Liver (tissue), 8 donors: ENCODE measurements at regions not wholly inside any gene's neighbourhood (a gene's known extent, or its start where the extent isn't known, plus 50 kb on each side); places are given as distances from the start of the nearest gene placed in this dataset.

Source experiments
- DNase-seq: peaks from one replicate; pipeline ENCODE4 v3.0.0-alpha.2; 2017; ENCODE audit warnings: low spot score
- H3K27ac ChIP-seq, 2 donors: one replicate each; pipeline ENCODE4 v1.7.0; 2013; ENCODE audit warnings: inconsistent platforms in 2 of 2, low read length in 2 of 2, control low read depth in 1 of 2, low read depth in 1 of 2, mild to moderate bottlenecking in 1 of 2
- H3K27me3 ChIP-seq, 4 donors: one replicate each; pipeline versions ENCODE4 v1.6.1 to v1.7.0; 2013; ENCODE audit warnings: low read length in 3 of 4, inconsistent platforms in 1 of 4, mild to moderate bottlenecking in 1 of 4, moderate library complexity in 1 of 4; ENCODE audit not compliant: control insufficient read depth in 4 of 4, insufficient read depth in 4 of 4
- H3K36me3 ChIP-seq, 4 donors: one replicate each; pipeline versions ENCODE4 v1.6.1 to v1.7.0; 2013; ENCODE audit warnings: low read length in 3 of 4, mild to moderate bottlenecking in 3 of 4, low read depth in 1 of 4, moderate library complexity in 1 of 4; ENCODE audit not compliant: control insufficient read depth in 4 of 4, insufficient read depth in 3 of 4
- H3K4me1 ChIP-seq, 4 donors: one replicate each; pipeline versions ENCODE4 v1.6.1 to v1.7.0; 2013; ENCODE audit warnings: low read length in 3 of 4, mild to moderate bottlenecking in 3 of 4, moderate library complexity in 1 of 4; ENCODE audit not compliant: control insufficient read depth in 4 of 4, insufficient read depth in 4 of 4
- H3K4me3 ChIP-seq, 3 donors: one replicate each; pipeline versions ENCODE4 v1.6.1 to v1.7.0; 2013; ENCODE audit warnings: low read length in 3 of 3, control low read depth in 1 of 3, low read depth in 1 of 3, mild to moderate bottlenecking in 1 of 3
- H3K9ac ChIP-seq, 2 donors: one replicate each; pipeline ENCODE4 v1.7.0; 2013; ENCODE audit warnings: low read length in 2 of 2, mild to moderate bottlenecking in 2 of 2, moderate library complexity in 2 of 2, control low read depth in 1 of 2, low read depth in 1 of 2
- H3K9me3 ChIP-seq, 4 donors: one replicate each; pipeline versions ENCODE4 v1.6.1 to v1.7.0; 2013; ENCODE audit warnings: low read length in 3 of 4; ENCODE audit not compliant: control insufficient read depth in 4 of 4
- ATF3 ChIP-seq: IDR thresholded peaks from 2 replicates; pipeline ENCODE4 v1.6.1; 2016; ENCODE audit warnings: antibody characterized with exemption
- CTCF ChIP-seq: fragments of 150-350 bp; IDR thresholded peaks from 2 replicates; pipeline ENCODE4 v1.5.1; 2017; ENCODE audit warnings: improper control_type of control experiment, low read depth, low read length; ENCODE audit not compliant: missing input control
- FOXA1 ChIP-seq: IDR thresholded peaks from 2 replicates; pipeline ENCODE4 v1.6.1; 2016; ENCODE audit warnings: antibody characterized with exemption
- FOXA2 ChIP-seq: IDR thresholded peaks from 2 replicates; pipeline ENCODE4 v1.6.1; 2016; ENCODE audit warnings: antibody characterized with exemption
- GABPA ChIP-seq, 2 donors: IDR thresholded peaks in 1 of 2; conservative IDR thresholded peaks in 1 of 2; 2 replicates each; pipeline ENCODE4 v1.6.1; 2016; ENCODE audit warnings: antibody characterized with exemption in 2 of 2, mild to moderate bottlenecking in 1 of 2, moderate library complexity in 1 of 2
- HNF4A ChIP-seq, 2 donors: conservative IDR thresholded peaks; 2 replicates each; pipeline ENCODE4 v1.6.1; 2016; ENCODE audit warnings: antibody characterized with exemption in 2 of 2, mild to moderate bottlenecking in 2 of 2
- HNF4G ChIP-seq: IDR thresholded peaks from 2 replicates; pipeline ENCODE4 v1.6.1; 2016; ENCODE audit warnings: antibody characterized with exemption
- JUND ChIP-seq, 2 donors: IDR thresholded peaks; 2 replicates each; pipeline ENCODE4 v1.6.1; 2016; ENCODE audit warnings: antibody characterized with exemption in 2 of 2
- MAX ChIP-seq: IDR thresholded peaks from 2 replicates; pipeline ENCODE4 v1.6.1; 2016; ENCODE audit warnings: antibody characterized with exemption
- NR2F2 ChIP-seq: IDR thresholded peaks from 2 replicates; pipeline ENCODE4 v1.6.1; 2016; ENCODE audit warnings: antibody characterized with exemption
- RAD21 ChIP-seq, 2 donors: IDR thresholded peaks; 2 replicates each; pipeline ENCODE4 v1.6.1; 2016; ENCODE audit warnings: antibody characterized with exemption in 2 of 2, mild to moderate bottlenecking in 2 of 2
- RXRA ChIP-seq, 2 donors: IDR thresholded peaks; 2 replicates each; pipeline ENCODE4 v1.6.1; 2017 to 2018; ENCODE audit warnings: antibody characterized with exemption in 2 of 2, mild to moderate bottlenecking in 1 of 2
- SP1 ChIP-seq: IDR thresholded peaks from 2 replicates; pipeline ENCODE4 v1.6.1; 2018; ENCODE audit warnings: antibody characterized with exemption, mild to moderate bottlenecking
- TAF1 ChIP-seq: conservative IDR thresholded peaks from 2 replicates; pipeline ENCODE4 v1.6.1; 2016; ENCODE audit warnings: antibody characterized with exemption, mild to moderate bottlenecking
- YY1 ChIP-seq: IDR thresholded peaks from 2 replicates; pipeline ENCODE4 v1.6.1; 2016; ENCODE audit warnings: antibody characterized with exemption, mild to moderate bottlenecking
- WGBS: extraction: QIAGEN DNeasy Blood & Tissue Kit; methylation state at CpG from one replicate; pipeline ENCODE4 v1.1.7; 2013; 5-methylcytosine and 5-hydroxymethylcytosine counted together
- TF ChIP-seq, protein P1 (sequence below): IDR thresholded peaks from 2 replicates; pipeline ENCODE4 v1.6.1; 2016; ENCODE audit warnings: antibody characterized with exemption, mild to moderate bottlenecking
- donor health status: healthy.
- donor health status: healthy.
- donor health status: healthy.
- donor health status: healthy.
- donor health status: healthy.

DNA sequence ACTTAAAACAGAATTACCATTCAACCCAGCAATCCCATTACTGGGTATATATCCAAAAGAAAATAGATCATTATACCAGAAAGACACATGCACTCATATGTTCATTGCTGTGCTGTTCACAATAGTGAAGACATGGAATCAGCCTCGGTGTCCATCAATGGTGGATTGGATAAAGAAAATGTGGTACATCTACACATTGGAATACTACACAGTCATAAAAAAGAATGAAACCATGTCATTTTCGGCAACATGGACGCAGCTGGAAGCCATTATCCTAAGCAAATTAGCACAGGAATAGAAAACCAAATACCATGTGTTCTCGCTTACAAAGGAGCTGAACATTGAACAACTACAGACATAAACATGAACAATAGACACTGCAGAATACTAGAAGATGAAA lies 244.8 kb upstream of the PROX1 start:
- TF ChIP-seq RAD21 (IDR thresholded peaks at IDR 0.05) (no peak), FOXA1 (no peak), MAX (no peak), GABPA (IDR thresholded peaks at IDR 0.05 in 1 of 2, conservative IDR thresholded peaks at IDR 0.05 in 1 of 2) (no peak), ATF3 (no peak), HNF4G (no peak), RXRA (IDR thresholded peaks at IDR 0.05) (no peak), HNF4A (conservative IDR thresholded peaks at IDR 0.05) (no peak), TAF1 (no peak)
- H3K36me3 ChIP-seq = no peaks in the 10 kb centered on the region
- H3K4me1 ChIP-seq = peaks cover 0 to 4% (median 0%) of the 10 kb centered on the region in 4 donors
- DNase-seq = no peak
- H3K4me3 ChIP-seq = no peak overlapping the region
- no peak overlapping the region for H3K27ac ChIP-seq
- WGBS = 75% methylated on average over 4 of the region's 4 CpGs
- H3K9ac ChIP-seq = no peak overlapping the region
- H3K27me3 ChIP-seq = no peaks in the 10 kb centered on the region
- no peaks in the 10 kb centered on the region for H3K9me3 ChIP-seq

GRCh38 chr1:213744780-213745179 lies 243.0 kb upstream of the PROX1 start:
- Histone ChIP-seq H3K9ac (no peak overlapping the region), H3K27ac (no peak overlapping the region), H3K4me3 (no peak overlapping the region), H3K36me3 (no peaks in the 10 kb centered on the region), H3K27me3 (no peaks in the 10 kb centered on the region), H3K4me1 (peaks cover 0 to 4% (median 0%) of the 10 kb centered on the region in 4 donors), H3K9me3 (no peaks in the 10 kb centered on the region)
- WGBS = 84% methylated on average over 3 of the region's 3 CpGs
- DNase-seq = no peak
- TF ChIP-seq, protein P1, sequence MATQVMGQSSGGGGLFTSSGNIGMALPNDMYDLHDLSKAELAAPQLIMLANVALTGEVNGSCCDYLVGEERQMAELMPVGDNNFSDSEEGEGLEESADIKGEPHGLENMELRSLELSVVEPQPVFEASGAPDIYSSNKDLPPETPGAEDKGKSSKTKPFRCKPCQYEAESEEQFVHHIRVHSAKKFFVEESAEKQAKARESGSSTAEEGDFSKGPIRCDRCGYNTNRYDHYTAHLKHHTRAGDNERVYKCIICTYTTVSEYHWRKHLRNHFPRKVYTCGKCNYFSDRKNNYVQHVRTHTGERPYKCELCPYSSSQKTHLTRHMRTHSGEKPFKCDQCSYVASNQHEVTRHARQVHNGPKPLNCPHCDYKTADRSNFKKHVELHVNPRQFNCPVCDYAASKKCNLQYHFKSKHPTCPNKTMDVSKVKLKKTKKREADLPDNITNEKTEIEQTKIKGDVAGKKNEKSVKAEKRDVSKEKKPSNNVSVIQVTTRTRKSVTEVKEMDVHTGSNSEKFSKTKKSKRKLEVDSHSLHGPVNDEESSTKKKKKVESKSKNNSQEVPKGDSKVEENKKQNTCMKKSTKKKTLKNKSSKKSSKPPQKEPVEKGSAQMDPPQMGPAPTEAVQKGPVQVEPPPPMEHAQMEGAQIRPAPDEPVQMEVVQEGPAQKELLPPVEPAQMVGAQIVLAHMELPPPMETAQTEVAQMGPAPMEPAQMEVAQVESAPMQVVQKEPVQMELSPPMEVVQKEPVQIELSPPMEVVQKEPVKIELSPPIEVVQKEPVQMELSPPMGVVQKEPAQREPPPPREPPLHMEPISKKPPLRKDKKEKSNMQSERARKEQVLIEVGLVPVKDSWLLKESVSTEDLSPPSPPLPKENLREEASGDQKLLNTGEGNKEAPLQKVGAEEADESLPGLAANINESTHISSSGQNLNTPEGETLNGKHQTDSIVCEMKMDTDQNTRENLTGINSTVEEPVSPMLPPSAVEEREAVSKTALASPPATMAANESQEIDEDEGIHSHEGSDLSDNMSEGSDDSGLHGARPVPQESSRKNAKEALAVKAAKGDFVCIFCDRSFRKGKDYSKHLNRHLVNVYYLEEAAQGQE = no peak
- TF ChIP-seq YY1 = no peak
- TF ChIP-seq ATF3 = no peak
- no peak for TF ChIP-seq MAX
- TF ChIP-seq CTCF = no peak
- TF ChIP-seq HNF4A (conservative IDR thresholded peaks at IDR 0.05) = no peak
- TF ChIP-seq HNF4G = no peak
- no peak for TF ChIP-seq GABPA (IDR thresholded peaks at IDR 0.05 in 1 of 2, conservative IDR thresholded peaks at IDR 0.05 in 1 of 2)
- no peak for TF ChIP-seq FOXA2
- TF ChIP-seq NR2F2 = no peak
- no peak for TF ChIP-seq JUND (IDR thresholded peaks at IDR 0.05)
- no peak for TF ChIP-seq RAD21 (IDR thresholded peaks at IDR 0.05)
- TF ChIP-seq SP1 = no peak
